Iris pigment epithelial cell (primary cell): ENCODE measurements at regions not wholly inside any gene's neighbourhood (a gene's known extent, or its start where the extent isn't known, plus 50 kb on each side); places are given as distances from the start of the nearest gene placed in this dataset.
"Not testable (repeated sequence)": the region's sequence is repeated elsewhere in the genome, so short reads cannot be mapped to it uniquely, and the experiment has no call there.

Experiments used
- DNase-seq: peaks from one replicate; pipeline ENCODE4 v3.0.0-alpha.2; 2011; ENCODE audit warnings: low read depth

GRCh38 chr4:62457356-62457755 is 1257.2 kb downstream of the ADGRL3 start:
- DNase-seq, result peak; percentile 0

- DNase-seq, result peak; percentile 1
These were observed 1255.7 kb downstream of the ADGRL3 start for GRCh38 chr4:62455871-62456270.

- no peak for DNase-seq
These were observed 1254.4 kb downstream of the ADGRL3 start for GRCh38 chr4:62454535-62454934.

GRCh38 chr4:62450740-62451139 is 1250.6 kb downstream of the ADGRL3 start:
- DNase-seq, result no peak

- DNase-seq, result no peak
These were observed 1249.4 kb downstream of the ADGRL3 start for GRCh38 chr4:62449538-62449937.

GRCh38 chr4:62448911-62449310 is 1248.8 kb downstream of the ADGRL3 start:
- no peak for DNase-seq

- DNase-seq, result no peak
These were observed 1238.9 kb downstream of the ADGRL3 start for GRCh38 chr4:62439051-62439450.

- no peak for DNase-seq
These were observed 1234.8 kb downstream of the ADGRL3 start for GRCh38 chr4:62434921-62435320.

- DNase-seq, result not testable (repeated sequence)
These were observed 1231.5 kb downstream of the ADGRL3 start for GRCh38 chr4:62431513-62432231.

GRCh38 chr4:62429297-62429696 is 1229.2 kb downstream of the ADGRL3 start:
- DNase-seq, result no peak

- DNase-seq, result no peak
These were observed 1215.1 kb downstream of the ADGRL3 start for GRCh38 chr4:62415256-62415655.

- DNase-seq, result no peak
These were observed 1214.4 kb downstream of the ADGRL3 start for GRCh38 chr4:62414563-62414962.

- no peak for DNase-seq
These were observed 1210.4 kb downstream of the ADGRL3 start for GRCh38 chr4:62410371-62411003.

- no peak for DNase-seq
These were observed 1208.3 kb downstream of the ADGRL3 start for GRCh38 chr4:62408454-62408853.

GRCh38 chr4:62407534-62407933 is 1207.4 kb downstream of the ADGRL3 start:
- no peak for DNase-seq

- DNase-seq, result no peak
These were observed 1202.1 kb downstream of the ADGRL3 start for GRCh38 chr4:62402088-62402806.

- DNase-seq, result no peak
These were observed 1199.1 kb downstream of the ADGRL3 start for GRCh38 chr4:62399242-62399641.

GRCh38 chr4:62398318-62398717 is 1198.2 kb downstream of the ADGRL3 start:
- no peak for DNase-seq

GRCh38 chr4:62394766-62395165 is 1194.6 kb downstream of the ADGRL3 start:
- no peak for DNase-seq

GRCh38 chr4:62387808-62388207 is 1187.7 kb downstream of the ADGRL3 start:
- DNase-seq, result no peak

GRCh38 chr4:62377700-62378099 is 1177.6 kb downstream of the ADGRL3 start:
- no peak for DNase-seq

GRCh38 chr4:62377245-62377644 is 1177.1 kb downstream of the ADGRL3 start:
- DNase-seq, result no peak

- DNase-seq, result no peak
These were observed 1166.8 kb downstream of the ADGRL3 start for GRCh38 chr4:62366939-62367338.
